Midbrain (tissue), 1 donor: ENCODE measurements at regions not wholly inside any gene's neighbourhood (a gene's known extent, or its start where the extent isn't known, plus 50 kb on each side); places are given as distances from the start of the nearest gene placed in this dataset.

Experiments used
- DNase-seq: peaks from one replicate; lab custom pipeline; 2025; lab: John Stamatoyannopoulos, UW

DNA sequence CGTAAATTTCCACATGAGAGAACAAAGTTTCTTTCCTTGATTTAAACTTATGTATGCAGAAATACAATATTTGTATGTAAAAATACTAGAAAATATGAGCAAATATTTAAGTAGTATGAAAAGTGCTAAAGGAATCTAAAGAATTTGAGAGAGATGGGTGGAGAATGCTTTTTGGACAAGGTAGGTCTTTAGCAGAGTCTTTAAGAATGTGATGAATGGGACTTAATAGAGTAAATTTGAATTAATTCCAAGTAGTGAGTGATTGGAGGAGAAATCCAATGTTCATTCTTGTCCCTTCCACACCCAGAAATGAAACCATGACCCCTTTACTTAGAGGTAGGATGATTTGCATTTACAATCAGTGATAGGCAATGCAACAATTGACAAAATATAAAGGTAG, 570.9 kb upstream of the ZFP42 start:
- DNase-seq, result no peak

DNA sequence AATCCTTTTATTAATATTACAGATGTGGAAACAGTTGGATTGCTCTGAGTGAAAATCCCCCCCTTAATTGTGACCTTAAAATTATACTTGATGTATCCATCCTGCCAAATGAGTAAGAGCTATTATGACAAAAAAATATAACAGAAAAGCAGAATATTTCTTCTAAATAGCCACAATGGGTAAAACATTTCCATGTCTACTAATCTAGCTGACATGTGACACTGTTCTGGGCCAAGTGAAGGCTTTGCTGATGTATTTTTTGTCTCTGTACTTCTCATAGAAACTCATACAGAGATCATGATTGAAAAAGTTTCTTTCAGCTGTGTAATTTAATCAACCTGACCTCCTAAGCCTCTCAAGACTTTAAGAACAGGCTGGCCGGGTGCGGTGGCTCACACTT, 569.1 kb upstream of the ZFP42 start:
- DNase-seq, result no peak

DNA sequence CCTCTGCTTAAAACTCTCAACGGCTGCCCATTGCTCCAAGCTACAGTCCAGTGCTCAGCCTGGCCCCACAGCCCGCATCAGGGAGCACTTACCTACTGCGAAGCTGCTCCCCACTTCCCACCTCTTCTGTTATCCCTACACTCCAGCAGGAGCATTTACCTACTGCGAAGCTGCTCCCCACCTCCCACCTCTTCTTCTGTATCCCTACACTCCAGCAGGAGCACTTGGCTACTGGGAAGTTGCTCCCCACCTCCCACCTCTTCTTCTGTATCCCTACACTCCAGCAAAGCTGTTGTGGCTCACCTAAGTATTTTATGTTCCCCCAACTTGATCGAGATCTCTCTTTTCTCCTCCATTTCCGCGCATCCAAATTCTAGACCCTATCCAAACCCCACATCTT, 563.3 kb upstream of the ZFP42 start:
- DNase-seq, result no peak

DNA sequence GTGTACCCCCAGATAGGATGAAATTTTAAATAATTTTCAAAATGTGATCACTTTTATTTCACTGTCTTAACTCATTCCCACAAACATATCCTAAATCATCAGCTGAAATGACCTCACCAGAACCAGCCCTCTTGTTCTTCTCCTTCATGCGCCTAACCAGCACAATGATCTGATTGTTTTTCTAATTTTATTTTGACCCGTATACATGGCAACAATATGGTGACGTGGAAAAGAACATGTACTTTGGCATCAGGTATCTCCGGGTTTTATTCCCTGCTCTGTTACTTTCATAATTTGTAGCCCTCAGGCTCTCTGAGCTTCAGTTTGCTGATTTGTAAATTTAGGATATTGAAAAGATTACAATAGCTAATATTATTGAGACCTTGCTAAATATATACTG, 562.4 kb upstream of the ZFP42 start:
- no peak for DNase-seq

DNA sequence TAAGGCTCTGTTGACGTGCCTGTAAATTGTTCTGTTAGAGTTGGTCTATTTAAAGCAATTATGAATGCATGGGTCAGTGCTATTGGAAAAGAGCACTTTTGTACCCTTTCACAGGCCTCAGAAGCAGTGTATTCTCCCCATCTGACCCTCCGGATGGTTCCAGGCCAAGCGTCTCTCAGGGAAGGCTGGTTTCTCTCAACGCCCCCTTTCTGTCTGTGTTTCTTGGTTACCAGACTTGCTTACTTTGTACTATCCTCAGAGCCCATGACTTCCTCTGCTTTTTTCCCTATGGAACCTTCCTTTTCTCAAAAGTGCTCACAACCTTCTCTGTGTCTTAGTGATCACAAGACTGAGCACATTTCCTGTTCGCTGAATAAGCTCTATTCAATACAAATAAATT, 559.3 kb upstream of the ZFP42 start:
- DNase-seq, result peak; percentile 30

DNA sequence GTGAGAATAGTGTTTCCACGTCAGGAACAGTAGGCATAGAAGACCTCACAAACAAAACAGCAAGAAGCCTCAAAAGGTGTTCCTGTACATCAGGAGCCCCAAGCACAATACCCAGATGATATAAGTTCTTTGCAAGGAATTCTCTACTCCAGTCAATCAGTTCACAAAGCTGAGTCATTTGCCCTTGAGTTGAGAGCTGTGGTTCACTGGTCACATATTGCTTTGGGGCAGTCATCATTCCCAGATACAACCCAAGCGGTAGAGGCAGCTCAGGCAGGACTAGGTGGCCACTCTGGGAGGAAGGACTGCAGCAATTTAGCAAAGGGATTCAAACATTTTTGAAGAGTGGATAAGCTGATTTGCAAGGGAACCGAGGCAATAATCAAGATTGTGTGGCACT, 551.5 kb upstream of the ZFP42 start:
- DNase-seq, result no peak

DNA sequence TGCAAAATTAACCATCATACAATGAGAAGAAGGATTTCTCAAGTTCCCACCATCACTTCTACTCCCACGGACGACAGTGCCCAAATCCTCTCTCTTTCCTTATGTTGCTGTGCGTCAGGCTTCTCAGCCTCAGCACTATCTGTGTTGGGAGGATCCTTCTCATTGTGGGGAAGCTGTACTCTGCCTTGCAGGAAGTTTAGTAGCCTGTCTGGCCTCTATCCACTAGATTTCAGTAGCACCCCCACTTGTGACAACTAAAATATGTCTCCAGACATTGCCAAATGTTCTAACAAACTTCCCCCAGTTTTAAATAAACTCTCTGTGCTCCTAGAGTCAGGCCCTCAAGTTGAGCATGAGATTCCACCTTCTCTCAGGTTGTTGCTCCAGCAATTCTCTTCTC, 545.9 kb upstream of the ZFP42 start:
- no peak for DNase-seq

DNA sequence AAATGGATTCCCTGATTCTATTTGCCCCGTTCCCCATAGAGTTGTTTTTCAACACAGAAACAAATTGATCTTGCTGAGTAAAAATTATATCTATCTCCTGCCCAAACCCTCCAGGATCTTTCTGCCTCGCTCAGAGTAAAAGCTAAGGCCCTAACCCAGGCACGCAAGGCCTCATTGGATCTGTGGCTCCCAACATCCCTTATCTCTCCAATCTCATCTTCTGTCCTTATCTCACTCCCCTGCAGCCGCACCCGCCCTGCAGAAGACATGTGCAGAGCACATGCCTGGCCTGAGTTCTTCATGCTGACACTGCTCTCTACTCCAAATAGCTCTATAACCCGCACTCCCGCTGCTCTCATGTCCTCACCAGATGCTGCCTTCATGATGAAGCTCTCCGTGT, 543.8 kb upstream of the ZFP42 start:
- DNase-seq, result no peak

DNA sequence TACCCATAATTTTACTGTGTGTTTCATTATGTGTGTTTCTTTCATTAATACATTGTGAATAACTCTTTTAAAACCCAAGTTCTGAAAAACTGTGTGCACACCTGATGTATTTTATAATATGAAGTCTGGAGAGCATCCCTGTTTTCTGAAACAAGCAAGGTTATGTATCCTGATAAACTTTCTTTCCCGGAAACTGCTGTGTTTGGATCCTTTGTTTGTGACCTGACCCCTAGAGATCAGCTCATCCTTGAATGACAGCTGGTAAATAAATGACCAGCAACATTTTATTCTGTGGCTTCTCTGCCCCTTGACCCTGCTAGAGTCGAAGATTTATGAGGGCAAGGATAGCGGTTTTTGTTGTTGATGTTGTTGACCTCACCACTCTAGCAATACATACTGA, 535.6 kb upstream of the ZFP42 start:
- no peak for DNase-seq

DNA sequence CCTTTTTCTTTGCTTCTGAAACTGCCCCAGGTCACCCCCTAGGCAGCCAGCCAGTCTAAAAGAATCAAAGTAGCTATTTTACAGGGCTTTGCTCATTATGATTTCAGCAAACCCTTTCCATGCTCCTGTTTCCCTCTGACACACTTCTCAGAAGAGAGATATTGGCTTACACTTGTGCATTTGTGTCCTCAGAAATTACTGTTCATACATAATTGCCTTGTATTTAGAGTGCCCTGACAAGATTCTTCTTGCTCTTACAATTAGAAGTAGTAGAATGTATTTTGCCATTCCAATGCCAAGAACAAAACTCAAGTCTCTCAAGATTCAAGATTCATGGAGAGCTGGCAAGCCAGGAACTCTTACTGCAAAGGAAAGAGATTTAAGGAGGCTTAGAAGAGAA, 531.0 kb upstream of the ZFP42 start:
- peak; percentile 18 for DNase-seq

DNA sequence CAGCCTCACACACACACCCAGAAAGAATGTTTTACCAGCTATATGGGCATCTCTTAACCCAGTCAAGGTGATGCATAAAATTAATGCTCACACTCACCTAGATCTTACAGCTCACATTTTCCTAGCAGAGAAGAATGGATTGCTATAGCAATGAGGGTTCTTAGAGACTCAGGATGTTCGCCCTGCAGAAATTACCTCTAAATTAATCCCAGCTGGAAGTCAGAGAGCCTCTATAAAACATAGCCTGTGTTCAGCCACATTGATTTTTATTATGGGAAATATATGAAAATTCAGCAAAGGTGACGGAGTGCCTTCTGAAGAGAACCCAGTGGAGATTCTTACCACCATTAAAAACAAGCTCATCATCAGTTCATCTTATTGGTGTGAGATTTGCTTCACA, 528.3 kb upstream of the ZFP42 start:
- no peak for DNase-seq

DNA sequence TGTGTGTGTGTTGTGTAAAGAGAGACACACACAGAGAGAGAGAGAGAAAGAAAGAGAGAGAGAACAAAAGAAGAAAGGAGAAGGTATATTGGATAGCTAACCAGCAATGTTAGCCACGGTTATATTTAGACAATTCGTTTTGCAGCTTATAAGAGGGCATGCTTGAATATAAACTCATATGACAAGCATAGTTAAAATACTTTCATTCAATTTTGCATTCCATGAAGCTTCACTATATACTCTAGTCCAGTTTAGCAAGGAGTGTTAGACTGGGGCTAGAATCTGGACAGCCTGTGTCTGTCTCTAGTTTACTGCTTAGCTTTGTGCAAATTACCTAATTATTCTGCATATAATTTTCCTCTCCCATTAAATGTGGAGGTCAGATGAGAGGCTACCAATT, 525.9 kb upstream of the ZFP42 start:
- DNase-seq, result no peak

DNA sequence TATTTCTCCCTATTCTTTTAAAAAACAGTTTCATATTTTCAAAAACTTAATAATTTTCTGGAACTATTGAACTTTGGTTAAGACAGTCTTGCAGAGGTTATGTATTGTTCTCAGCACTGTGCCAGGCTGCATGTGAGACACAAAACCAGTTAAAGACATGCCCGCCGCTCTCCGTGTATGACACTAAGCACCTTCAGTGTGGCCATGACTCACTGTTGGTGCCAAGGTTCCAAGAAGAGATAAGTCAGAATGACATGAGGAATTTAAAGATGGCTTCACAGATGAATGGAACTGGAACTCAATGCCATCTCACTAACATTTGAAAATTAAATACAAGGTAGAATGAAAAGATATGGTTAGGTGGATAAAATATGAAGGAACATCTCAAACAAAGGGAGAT, 525.5 kb upstream of the ZFP42 start:
- no peak for DNase-seq

DNA sequence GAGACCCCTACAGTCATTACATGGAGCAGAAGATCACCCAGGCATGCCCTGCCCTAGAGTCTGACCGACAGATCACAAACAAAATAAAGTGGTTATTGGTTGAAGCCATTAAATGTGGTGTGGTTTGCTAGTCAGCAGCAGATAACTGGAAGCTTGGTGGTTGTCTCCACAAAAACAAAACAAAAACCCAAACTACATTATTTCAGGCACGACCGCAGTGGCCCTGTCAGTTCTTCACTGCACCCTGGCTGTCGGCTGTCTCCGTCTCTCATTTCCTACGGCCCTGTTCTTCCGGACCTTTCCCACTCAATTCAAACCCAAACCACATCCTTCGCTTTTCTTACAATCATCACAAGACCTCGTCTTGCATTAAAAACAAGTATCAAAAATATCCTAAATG, 521.3 kb upstream of the ZFP42 start:
- DNase-seq, result no peak

DNA sequence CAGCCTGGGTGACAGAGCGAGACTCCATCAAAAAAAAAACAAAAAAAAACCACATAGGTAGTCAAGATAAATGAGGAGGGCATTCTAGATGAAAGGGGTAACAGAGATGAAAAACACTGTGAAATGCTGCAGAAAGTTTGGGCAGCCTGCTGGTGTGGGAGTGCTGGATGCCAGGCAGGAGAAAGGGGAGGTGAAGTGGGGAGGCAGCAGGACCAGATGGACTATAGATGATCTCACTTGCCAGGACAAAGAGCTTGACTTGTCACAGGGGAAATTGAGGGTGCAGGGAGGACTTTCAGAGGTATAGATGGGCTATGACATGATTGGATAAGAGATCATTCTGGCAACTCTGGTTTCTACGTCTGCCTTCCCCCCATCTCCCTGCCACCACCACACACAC, 519.7 kb upstream of the ZFP42 start:
- no peak for DNase-seq

DNA sequence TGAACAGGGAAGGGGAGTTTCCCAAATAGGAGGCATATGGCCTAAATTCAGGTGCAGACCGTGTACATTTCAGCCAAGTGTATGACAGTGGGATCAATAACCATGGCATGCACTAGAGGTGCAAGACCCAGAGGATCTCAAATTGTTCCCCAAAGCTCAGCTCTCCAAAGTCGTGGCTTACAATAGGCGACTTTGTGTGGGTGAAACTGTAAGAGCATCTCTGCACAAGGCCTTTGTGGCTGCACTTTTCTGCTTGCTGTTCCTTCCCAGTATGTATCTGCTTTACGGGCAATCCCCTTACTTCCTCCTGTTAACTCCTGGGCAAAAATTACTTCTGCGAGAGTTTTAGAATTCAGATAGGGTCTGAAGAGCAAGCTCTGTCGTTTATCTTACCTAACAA, 518.3 kb upstream of the ZFP42 start:
- no peak for DNase-seq

DNA sequence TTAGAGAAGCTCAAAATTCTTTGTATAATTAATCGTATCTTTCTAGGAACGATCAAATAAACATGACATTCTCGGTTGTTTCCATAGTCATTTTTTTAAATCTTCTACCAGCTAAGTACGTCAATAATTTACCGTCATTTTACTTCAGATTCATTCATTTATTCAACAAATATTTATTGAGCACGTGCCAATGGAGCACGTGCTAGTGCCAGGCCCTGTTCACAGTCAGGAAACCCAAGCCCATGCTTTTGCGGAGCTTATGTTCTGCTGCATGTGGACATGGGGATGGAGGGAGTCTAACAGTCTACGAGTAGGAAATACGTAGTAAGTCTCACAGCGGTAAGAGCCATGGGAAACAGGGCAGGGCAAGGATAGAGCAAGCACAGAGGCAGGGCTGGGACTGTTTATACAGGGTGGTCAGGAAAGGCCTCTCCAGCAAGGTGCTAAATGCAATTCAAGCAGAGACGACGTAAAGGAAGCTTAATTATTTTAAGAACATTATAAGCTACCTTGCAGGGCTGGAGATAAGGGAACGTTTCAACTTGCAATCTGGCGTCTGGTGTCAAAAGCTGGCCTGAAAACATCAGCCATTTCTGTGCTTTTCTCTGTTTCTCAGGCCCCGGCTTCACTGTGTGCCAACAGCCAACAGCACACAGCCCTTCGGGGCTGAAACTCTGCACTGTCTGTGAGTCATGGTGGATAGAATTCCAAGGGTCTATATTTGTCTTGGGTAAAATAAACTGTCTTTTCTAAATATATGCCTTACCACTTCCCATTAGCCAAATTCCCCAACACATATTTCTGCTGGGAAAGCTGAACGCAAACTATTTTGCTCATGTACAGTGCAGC, 517.1 kb upstream of the ZFP42 start:
- no peak for DNase-seq

DNA sequence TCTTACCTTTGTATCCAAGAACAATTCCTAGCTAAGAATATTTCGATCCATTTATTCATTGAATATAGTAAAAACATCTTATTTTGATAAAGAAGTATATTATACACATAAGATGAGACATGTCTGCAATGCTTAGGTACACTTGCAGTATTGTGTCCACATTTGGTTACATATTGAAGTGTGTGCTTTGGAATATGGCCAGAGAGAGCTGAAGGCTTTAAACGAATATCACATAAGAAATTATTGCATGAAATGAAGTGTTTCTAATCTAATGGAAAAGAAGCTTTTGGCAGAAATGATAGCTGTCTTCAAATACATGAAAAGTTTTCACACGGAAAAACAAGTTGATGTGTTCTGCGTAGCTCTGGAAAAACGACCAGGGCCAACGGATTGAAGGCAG, 516.1 kb upstream of the ZFP42 start:
- DNase-seq, result no peak

DNA sequence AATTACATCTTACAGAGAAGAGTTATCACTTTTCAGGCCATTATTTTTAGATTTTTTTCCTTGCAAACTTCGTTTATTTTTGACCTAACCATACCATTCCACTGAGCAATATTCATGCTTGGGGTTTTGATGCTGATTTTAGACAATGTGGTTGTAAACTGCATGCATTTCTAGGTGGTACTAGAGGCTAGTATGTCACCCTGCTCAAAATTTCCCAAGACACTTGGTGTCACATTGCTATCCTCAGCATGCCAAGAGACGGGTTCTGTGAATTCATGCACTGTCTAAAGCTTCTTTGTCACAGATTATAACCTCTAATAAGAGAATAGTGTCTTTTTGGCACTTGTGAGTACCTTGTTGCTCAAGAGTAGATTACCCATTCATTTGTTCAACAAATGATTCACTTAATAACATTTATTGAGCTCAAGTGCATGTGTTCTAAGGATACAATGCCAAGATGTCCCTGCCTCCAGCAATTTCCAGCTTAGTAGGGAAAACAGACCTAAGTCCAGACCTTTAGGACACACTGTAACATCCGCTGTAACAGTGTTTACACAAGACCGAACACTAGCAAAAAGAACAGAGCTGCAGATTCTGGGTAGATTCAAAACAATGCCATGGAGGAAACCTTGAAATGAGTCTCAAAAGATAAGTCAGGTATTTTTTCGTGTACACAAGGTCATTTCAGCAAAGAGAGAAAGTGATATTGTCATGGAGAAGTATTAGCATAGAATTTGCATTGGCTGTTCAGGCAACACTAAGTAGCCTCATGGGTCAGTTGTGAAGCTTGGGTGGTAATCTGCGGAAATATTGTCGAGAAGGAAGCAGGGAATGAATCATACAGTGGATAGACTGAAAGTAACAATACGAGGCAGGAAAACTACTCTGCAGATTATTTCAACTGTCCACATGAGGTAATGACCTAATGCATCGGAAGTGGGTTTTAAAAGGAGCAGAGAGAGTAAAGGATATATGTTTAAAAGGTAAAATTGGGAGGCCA, 515.1 kb upstream of the ZFP42 start:
- no peak for DNase-seq

DNA sequence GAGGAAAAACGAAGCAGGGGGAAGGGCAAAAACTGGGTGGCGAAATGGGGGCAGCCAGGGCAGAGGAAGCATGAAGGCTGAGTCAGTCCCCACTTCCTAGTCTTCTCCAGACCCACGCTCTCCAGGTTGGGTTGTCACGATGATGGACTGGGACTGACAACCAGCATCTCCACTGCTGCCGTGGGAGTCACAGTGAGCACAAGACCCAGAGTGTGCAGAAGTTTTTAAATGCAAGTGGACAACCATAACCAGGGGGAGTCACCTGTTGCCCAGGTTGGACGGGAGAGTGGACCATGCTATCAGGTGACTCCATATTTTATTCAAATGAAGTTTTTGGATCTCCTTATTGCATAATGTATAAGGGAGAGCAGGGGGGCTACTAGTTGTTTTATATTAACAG, 511.4 kb upstream of the ZFP42 start:
- no peak for DNase-seq

DNA sequence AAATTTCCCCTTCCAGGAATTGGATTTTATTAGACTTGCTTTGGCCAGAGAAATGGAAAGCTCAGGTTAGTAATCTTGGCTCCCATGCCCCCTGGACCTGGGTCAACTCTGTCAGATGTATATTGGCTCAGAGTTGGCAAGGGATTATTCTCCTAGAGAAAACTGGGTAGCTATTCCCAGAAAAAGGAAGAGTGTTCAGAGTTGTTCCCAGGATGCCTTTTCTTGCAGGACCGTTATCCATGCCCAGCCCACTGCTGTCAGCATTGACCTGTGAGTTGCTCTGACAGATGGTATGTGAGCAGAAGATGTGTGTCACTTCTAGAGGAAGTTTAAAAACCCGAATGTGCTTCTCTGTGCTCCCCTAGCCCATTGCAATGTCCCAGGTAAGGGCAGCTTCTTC, 509.9 kb upstream of the ZFP42 start:
- DNase-seq, result no peak

DNA sequence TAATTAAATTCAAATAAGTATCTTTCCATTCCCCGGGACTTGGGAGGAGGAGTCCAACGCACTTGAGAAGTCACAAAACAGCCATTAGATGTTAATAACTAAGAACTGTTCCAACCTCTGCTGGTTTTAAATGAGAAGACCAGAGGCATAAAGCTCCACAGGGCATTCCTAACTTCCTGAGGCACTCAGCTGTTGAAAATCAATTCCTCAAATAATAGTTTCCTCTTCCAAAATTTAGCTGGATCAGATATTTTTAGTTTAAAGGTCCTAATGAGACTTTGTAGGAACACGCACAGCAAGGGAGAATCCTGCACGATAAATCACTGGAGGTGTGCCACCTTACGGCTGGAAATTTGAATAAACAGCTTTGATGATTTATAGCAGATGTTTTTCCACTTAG, 504.3 kb upstream of the ZFP42 start:
- DNase-seq, result no peak

DNA sequence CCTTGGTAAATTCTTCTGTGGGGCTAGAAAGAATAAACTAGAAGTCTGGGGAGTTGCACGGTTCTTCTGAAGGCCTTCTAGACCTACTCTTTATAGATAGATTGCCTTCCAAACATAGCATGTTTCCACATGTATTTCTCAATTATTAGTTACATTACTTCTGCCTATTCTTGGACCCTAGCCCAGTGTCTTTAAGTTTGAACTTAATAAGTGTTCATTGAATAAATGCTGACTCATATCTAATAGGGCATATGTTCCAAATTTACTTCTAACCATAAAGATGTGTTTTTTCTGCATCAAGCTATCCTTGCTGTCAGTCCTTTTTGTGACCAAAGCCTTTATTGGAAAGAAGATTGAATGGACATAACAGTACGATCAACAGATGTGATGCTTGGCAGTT, 503.6 kb upstream of the ZFP42 start:
- no peak for DNase-seq
